ENCODE measurements at regions not wholly inside any gene's neighbourhood (a gene's known extent, or its start where the extent isn't known, plus 50 kb on each side); places are given as distances from the start of the nearest gene placed in this dataset.
A peak's percentile ranks its signal among the peaks of the same experiment; 100 is the strongest.

- H3K27ac ChIP-seq (ENCODE audit: low read depth, low read length): no peak overlapping the region
- H3K4me1 ChIP-seq (replicated peaks in 1 of 4; ENCODE audit: control insufficient read depth in 3 of 4, insufficient read depth in 4 of 4, low read length in 3 of 4): peaks cover 0 to 14% (median 9%) of the 10 kb centered on the region in 4 experiments; a peak in 5 of 7 replicates
- H4K8ac ChIP-seq (ENCODE audit: extremely low read depth, insufficient read depth, low read length): no peak overlapping the region
- CTCF ChIA-PET (ENCODE audit: partially characterized antibody): interaction anchor here (0.7 to 2.2 kb wide), 4 partner anchors 14 to 217 kb away, joined by 3 to 9 read pairs (median 3); no protein-coding TSS in a partner anchor
- no peak overlapping the region for H3K14ac ChIP-seq (ENCODE audit: insufficient read length)
- no peak overlapping the region for H3K4me2 ChIP-seq (ENCODE audit: insufficient read depth in 1 of 2, low read depth in 2 of 2, low read length in 2 of 2)
- no peaks in the 10 kb centered on the region for H3K79me1 ChIP-seq (ENCODE audit: low read depth, low read length)
- H3K36me3 ChIP-seq (ENCODE audit: control insufficient read depth in 2 of 4, insufficient read depth in 4 of 4, low read length in 3 of 4): no peaks in the 10 kb centered on the region
- DNase-seq (ENCODE audit: low read depth in 1 of 2, low spot score in 2 of 2): no peak
- no peak overlapping the region for H2BK20ac ChIP-seq (ENCODE audit: low read length)
- no peaks in the 10 kb centered on the region for H3K9me3 ChIP-seq (ENCODE audit: insufficient read depth in 2 of 2, low read depth in 1 of 2, low read length in 1 of 2)
- no peaks in the 10 kb centered on the region for H3K79me2 ChIP-seq (ENCODE audit: control insufficient read depth in 1 of 2, insufficient read depth in 2 of 2, low read length in 2 of 2)
- H3K56ac ChIP-seq (replicated peaks; ENCODE audit: insufficient read length, low read depth, low read length): no peak overlapping the region
- H4K91ac ChIP-seq (replicated peaks; ENCODE audit: insufficient read length, low read length): peak overlapping the region; percentile 57
- WGBS, 2 experiments (ENCODE audit: extremely low coverage in 1 of 2, insufficient coverage in 1 of 2, insufficient read length in 1 of 2, insufficient replicate concordance in 2 of 2, low coverage in 1 of 2, low lambda C conversion rate in 2 of 2, missing lambda C conversion rate in 1 of 2): 63% methylated on average over 4 of the region's 4 CpGs; no CpG with 5 or more reads in 1 of the 2 experiments
- POLR2A ChIA-PET (ENCODE audit: partially characterized antibody): no interaction called here
- H2BK15ac ChIP-seq (ENCODE audit: low read length): no peak overlapping the region
- H2BK5ac ChIP-seq (ENCODE audit: low read depth, low read length): no peak overlapping the region
- H2BK120ac ChIP-seq (replicated peaks; ENCODE audit: low read depth, low read length): no peak overlapping the region
- H3K23me2 ChIP-seq (ENCODE audit: low read depth, low read length): no peaks in the 10 kb centered on the region
- no peak for FAIRE-seq
- H3K18ac ChIP-seq (ENCODE audit: extremely low read depth, low read length): no peak overlapping the region
- no peak overlapping the region for H2AFZ ChIP-seq (ENCODE audit: low read length)
- no peaks in the 10 kb centered on the region; a peak in 2 of 7 replicates for H3K27me3 ChIP-seq (replicated peaks in 1 of 4; ENCODE audit: control insufficient read depth in 3 of 4, extremely low read depth in 1 of 4, insufficient read depth in 3 of 4, low read length in 3 of 4)
- H3K4me3 ChIP-seq (ENCODE audit: extremely low read depth in 1 of 4, insufficient read depth in 2 of 4, low read depth in 3 of 4, low read length in 4 of 4): no peak overlapping the region
- H3K4ac ChIP-seq (replicated peaks; ENCODE audit: insufficient read length, low read depth, low read length): no peak overlapping the region
- H3K9ac ChIP-seq (replicated peaks in 1 of 4; ENCODE audit: extremely low read depth in 1 of 4, low read depth in 3 of 4, low read length in 3 of 4): no peak overlapping the region
- no peak overlapping the region for H2AK5ac ChIP-seq (ENCODE audit: low read depth, low read length)
- no peak overlapping the region for H4K5ac ChIP-seq (ENCODE audit: insufficient read length, low read depth, low read length)
- no peaks in the 10 kb centered on the region for H4K20me1 ChIP-seq (replicated peaks in 1 of 2; ENCODE audit: control insufficient read depth in 1 of 2, insufficient read depth in 2 of 2, low read length in 2 of 2)
- no peak overlapping the region for H2BK12ac ChIP-seq (ENCODE audit: low read depth, low read length)
- no peak overlapping the region for H3K23ac ChIP-seq (ENCODE audit: insufficient read length)
- TF ChIP-seq ZNF274 (IDR thresholded peaks at IDR 0.05; ENCODE audit: borderline replicate concordance, extremely low read depth, low read length) (no peak), SP2 (IDR thresholded peaks at IDR 0.05; ENCODE audit: low read length) (no peak), ASH2L (IDR thresholded peaks at IDR 0.05; ENCODE audit: low read length) (no peak), EGR1 (IDR thresholded peaks at IDR 0.05; ENCODE audit: borderline replicate concordance, low read depth, low read length) (no peak), RXRA (IDR thresholded peaks at IDR 0.05; ENCODE audit: insufficient read depth, low read depth, low read length) (no peak), CREB1 (IDR thresholded peaks at IDR 0.05) (no peak), CHD2 (IDR thresholded peaks at IDR 0.05; ENCODE audit: low read length) (no peak), SAP30 (IDR thresholded peaks at IDR 0.05; ENCODE audit: insufficient read depth, insufficient replicate concordance, low read length) (no peak), KDM1A (IDR thresholded peaks at IDR 0.05; ENCODE audit: borderline replicate concordance, low read length) (no peak), RFX5 (IDR thresholded peaks at IDR 0.05; ENCODE audit: borderline replicate concordance, low read depth, low read length) (no peak), EP300 (IDR thresholded peaks at IDR 0.05; ENCODE audit: borderline replicate concordance in 1 of 2, low read depth in 2 of 2, low read length in 2 of 2) (no peak), POLR2AphosphoS5 (IDR thresholded peaks at IDR 0.05; ENCODE audit: low read depth, low read length) (no peak), CEBPB (IDR thresholded peaks at IDR 0.05; ENCODE audit: low read depth, low read length) (no peak), SP1 (IDR thresholded peaks at IDR 0.05; ENCODE audit: low read depth, low read length) (no peak), EZH2 (IDR thresholded peaks at IDR 0.05; ENCODE audit: low read depth, low read length, severe bottlenecking) (no peak), FOSL1 (IDR thresholded peaks at IDR 0.05; ENCODE audit: insufficient read depth, low read depth, low read length) (no peak)
Measured at GRCh38 chr2:172248381-172248780, 145.7 kb upstream of the DLX2 start.
